ENCODE measurements at regions not wholly inside any gene's neighbourhood (a gene's known extent, or its start where the extent isn't known, plus 50 kb on each side); places are given as distances from the start of the nearest gene placed in this dataset.

DNA sequence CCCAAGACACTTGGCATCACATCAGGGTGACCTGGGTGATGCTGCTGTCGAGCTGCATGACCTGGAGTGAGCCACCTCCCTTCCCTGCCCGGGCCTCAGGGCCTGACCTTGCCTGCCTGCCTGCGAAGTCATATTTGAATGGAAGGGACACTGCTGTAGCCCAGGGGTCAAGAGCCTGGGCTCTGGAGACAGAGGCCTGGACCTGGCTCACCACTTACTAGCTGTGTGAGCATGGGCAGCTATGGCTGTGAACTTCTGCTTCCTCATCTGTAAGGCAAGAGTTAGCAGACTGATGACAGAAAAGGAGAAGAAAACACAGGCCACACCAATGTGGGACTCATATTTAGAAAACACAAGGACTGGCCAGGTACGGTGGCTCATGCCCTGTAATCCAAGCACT lies 118.7 kb downstream of the ZFP36L2 start:
- Histone ChIP-seq H3K36me3 (ENCODE audit: control insufficient read depth in 2 of 2, insufficient read depth in 2 of 2, low read length in 2 of 2) (no peaks in the 10 kb centered on the region), H3K27ac (ENCODE audit: low read depth in 2 of 2, low read length in 2 of 2) (peak overlapping the region; percentile 58 to 75), H3K9me3 (ENCODE audit: control insufficient read depth in 2 of 2, low read length in 2 of 2) (no peaks in the 10 kb centered on the region), H3K9ac (ENCODE audit: low read depth in 1 of 2, low read length in 2 of 2) (peak overlapping the region in 1 of 2 donors; percentile 8), H3K27me3 (ENCODE audit: control insufficient read depth in 2 of 2, insufficient read depth in 2 of 2, low read length in 2 of 2) (no peaks in the 10 kb centered on the region), H3K4me3 (ENCODE audit: low read length in 2 of 2) (no peak overlapping the region), H3K4me1 (ENCODE audit: control insufficient read depth in 2 of 2, insufficient read depth in 2 of 2, low read length in 2 of 2) (peaks cover 18 to 27% of the 10 kb centered on the region in 2 donors)

DNA sequence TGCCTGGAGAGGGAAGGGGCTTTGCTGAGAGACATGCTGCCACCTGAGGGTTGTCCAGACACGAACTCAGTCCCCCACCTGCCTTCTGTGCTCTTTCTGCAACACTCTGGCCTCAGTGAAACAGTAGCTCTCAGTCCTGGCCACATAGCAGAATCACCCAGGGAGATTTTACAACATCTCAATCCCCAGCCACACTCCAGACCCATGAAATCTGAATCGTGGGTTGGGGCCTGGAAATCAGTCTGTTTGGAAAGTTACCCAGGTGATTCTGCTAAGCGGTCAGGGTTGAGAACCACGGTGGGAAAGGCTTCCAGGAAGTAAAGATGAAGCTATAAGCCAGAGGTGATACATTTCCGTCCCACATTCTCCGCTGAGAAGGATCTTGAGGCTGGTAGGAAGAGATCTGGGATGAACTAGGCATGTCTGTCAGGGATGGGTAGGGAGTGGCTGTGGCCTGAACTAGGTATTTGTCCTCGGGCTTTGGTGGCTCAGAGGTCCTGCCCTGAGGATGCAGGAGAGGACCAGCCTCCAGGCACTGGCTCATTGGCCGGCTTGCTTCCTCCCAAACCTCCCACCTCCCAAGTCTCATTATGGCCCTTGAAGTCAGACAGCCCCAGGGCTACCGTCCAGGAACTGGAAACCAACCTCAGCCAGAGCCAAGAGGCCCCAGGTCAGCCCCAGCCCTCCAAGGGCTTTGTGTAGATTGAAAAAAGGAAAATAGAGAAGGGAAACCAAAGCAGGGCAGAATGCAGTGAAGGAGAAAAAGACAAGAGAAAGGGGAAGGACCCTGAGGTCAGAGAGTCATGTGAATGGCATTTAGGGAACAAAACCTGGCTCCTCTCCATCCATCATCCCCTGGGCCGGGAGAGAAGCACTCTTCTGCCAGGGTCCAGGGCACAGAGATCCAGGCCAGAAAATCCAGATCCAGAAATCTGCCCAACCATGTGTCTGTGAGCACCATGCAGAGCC lies 119.6 kb downstream of the ZFP36L2 start:
- Histone ChIP-seq H3K4me1 (ENCODE audit: control insufficient read depth in 2 of 2, insufficient read depth in 2 of 2, low read length in 2 of 2) (peaks cover 19 to 27% of the 10 kb centered on the region in 2 donors), H3K9me3 (ENCODE audit: control insufficient read depth in 2 of 2, low read length in 2 of 2) (no peaks in the 10 kb centered on the region), H3K4me3 (ENCODE audit: low read length in 2 of 2) (no peak overlapping the region), H3K27me3 (ENCODE audit: control insufficient read depth in 2 of 2, insufficient read depth in 2 of 2, low read length in 2 of 2) (no peaks in the 10 kb centered on the region), H3K9ac (ENCODE audit: low read depth in 1 of 2, low read length in 2 of 2) (peak overlapping the region; percentile 10 to 34), H3K27ac (ENCODE audit: low read depth in 2 of 2, low read length in 2 of 2) (peak overlapping the region; percentile 72 to 75), H3K36me3 (ENCODE audit: control insufficient read depth in 2 of 2, insufficient read depth in 2 of 2, low read length in 2 of 2) (no peaks in the 10 kb centered on the region)

DNA sequence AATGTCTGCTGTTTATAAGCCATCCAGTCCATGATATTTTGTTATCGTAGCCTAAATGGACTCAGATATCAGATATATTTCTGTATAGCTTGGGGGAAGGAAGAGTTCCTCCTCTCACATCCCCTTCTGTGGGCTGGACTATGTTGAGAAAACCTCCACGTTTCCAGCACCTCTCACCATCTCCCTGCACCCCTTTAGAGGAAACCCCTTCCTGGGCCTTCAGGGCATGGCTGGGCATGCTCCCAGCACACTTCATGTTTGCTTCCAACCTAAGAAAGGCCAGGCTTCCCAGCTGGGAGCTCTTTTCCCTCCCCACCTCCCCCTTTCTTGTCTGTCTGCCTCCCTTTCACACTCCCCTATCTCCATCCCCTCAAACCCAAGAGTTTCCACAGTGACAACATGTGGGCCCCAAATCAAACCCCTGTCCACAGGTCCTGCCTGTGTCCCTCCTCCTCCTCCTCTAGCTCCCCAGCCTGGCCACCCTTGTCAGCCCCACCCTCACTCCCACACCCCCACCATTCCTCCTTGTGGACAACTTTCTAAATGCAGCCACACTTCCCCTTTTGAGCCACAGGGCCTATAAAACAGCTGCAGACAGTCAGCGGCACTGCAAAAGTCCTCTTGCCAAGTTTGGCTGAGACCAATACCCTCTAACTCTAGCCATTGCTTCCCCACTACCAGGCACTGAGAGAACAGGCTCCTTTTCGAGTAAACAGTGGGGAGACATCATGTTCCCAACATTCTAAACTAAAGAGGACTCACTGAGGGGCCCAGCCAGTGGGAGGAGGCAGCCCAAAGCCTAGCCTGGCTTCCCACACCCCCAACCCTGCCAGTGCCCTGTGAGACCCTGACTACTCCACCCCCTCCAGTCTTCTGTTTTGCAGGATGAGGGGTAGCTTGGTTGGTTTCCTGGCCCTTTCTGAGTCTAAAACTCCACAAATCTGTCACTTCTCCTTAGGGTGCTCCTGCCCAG lies 120.5 kb downstream of the ZFP36L2 start:
- no peaks in the 10 kb centered on the region for H3K27me3 ChIP-seq (ENCODE audit: control insufficient read depth in 2 of 2, insufficient read depth in 2 of 2, low read length in 2 of 2)
- peak overlapping the region; percentile 72 to 75 for H3K27ac ChIP-seq (ENCODE audit: low read depth in 2 of 2, low read length in 2 of 2)
- H3K9me3 ChIP-seq (ENCODE audit: control insufficient read depth in 2 of 2, low read length in 2 of 2) = no peaks in the 10 kb centered on the region
- H3K9ac ChIP-seq (ENCODE audit: low read depth in 1 of 2, low read length in 2 of 2) = peak overlapping the region; percentile 39 to 43
- H3K4me1 ChIP-seq (ENCODE audit: control insufficient read depth in 2 of 2, insufficient read depth in 2 of 2, low read length in 2 of 2) = peaks cover 22 to 29% of the 10 kb centered on the region in 2 donors
- H3K4me3 ChIP-seq (ENCODE audit: low read length in 2 of 2) = no peak overlapping the region
- H3K36me3 ChIP-seq (ENCODE audit: control insufficient read depth in 2 of 2, insufficient read depth in 2 of 2, low read length in 2 of 2) = no peaks in the 10 kb centered on the region

DNA sequence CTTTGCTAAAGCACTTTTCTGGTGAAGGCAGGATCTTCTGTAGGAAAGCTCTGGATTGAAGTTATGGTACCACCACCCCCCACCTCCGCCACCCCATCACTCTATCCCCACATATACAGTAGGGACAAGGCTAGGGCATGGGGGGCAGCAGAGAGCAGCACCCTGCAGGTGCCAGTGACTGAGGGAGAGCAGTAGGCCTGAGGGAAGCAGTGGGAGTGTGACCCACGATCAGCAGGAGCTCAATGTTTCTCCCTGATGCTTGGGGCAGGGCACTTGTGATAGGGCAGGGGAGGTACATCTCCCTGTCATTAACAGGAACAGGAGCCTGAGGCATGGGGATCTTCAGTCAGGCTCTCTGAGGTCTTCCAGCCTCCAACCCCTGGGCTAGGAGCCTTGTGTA lies 121.6 kb downstream of the ZFP36L2 start:
- H3K4me3 ChIP-seq (ENCODE audit: low read length in 2 of 2) = no peak overlapping the region
- peak overlapping the region; percentile 49 to 72 for H3K27ac ChIP-seq (ENCODE audit: low read depth in 2 of 2, low read length in 2 of 2)
- no peaks in the 10 kb centered on the region for H3K36me3 ChIP-seq (ENCODE audit: control insufficient read depth in 2 of 2, insufficient read depth in 2 of 2, low read length in 2 of 2)
- no peaks in the 10 kb centered on the region for H3K27me3 ChIP-seq (ENCODE audit: control insufficient read depth in 2 of 2, insufficient read depth in 2 of 2, low read length in 2 of 2)
- H3K9me3 ChIP-seq (ENCODE audit: control insufficient read depth in 2 of 2, low read length in 2 of 2) = no peaks in the 10 kb centered on the region
- no peak overlapping the region for H3K9ac ChIP-seq (ENCODE audit: low read depth in 1 of 2, low read length in 2 of 2)
- peaks cover 22 to 25% of the 10 kb centered on the region in 2 donors for H3K4me1 ChIP-seq (ENCODE audit: control insufficient read depth in 2 of 2, insufficient read depth in 2 of 2, low read length in 2 of 2)

DNA sequence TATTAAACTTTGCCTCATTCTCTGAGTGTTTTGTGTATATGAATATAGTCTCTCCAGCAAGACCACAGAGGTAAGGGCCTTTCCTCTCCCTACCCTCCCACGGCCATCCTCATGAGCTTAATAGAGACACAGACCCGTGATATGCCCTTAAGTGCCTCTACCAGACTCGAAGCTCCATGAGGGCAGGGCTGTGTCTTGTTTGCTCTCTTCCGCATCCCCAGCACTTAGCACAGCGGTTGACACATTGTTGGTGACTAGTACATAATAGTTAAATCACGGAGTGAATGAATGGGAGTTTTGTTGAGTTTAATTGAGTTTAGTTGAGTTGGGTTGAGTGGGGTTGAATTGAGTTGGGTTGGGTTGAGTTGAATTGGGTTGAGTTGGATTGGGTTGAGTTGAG lies 122.3 kb downstream of the ZFP36L2 start:
- peaks cover 22 to 25% of the 10 kb centered on the region in 2 donors for H3K4me1 ChIP-seq (ENCODE audit: control insufficient read depth in 2 of 2, insufficient read depth in 2 of 2, low read length in 2 of 2)
- H3K27ac ChIP-seq (ENCODE audit: low read depth in 2 of 2, low read length in 2 of 2) = no peak overlapping the region

DNA sequence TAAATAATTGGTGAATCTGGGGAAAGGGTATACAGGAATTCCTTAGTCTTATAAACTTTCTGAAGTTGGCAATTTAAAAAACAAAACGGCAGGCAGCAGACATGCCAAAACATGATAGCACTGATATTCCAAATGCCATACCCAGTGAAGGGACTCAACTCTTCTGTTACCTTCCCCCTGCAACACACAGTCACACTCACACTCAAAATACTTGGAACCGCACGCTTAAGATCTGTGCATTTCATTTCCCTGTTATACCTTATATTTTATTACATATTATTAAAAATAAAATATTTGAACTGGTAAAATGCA lies 123.4 kb downstream of the ZFP36L2 start:
- no peaks in the 10 kb centered on the region for H3K9me3 ChIP-seq (ENCODE audit: control insufficient read depth in 2 of 2, low read length in 2 of 2)
- H3K27me3 ChIP-seq (ENCODE audit: control insufficient read depth in 2 of 2, insufficient read depth in 2 of 2, low read length in 2 of 2) = no peaks in the 10 kb centered on the region
- no peaks in the 10 kb centered on the region for H3K36me3 ChIP-seq (ENCODE audit: control insufficient read depth in 2 of 2, insufficient read depth in 2 of 2, low read length in 2 of 2)
- peak overlapping the region; percentile 70 to 73 for H3K27ac ChIP-seq (ENCODE audit: low read depth in 2 of 2, low read length in 2 of 2)
- H3K4me3 ChIP-seq (ENCODE audit: low read length in 2 of 2) = no peak overlapping the region
- H3K4me1 ChIP-seq (ENCODE audit: control insufficient read depth in 2 of 2, insufficient read depth in 2 of 2, low read length in 2 of 2) = peaks cover 22% of the 10 kb centered on the region in 2 donors
- no peak overlapping the region for H3K9ac ChIP-seq (ENCODE audit: low read depth in 1 of 2, low read length in 2 of 2)

More for the DNA sequence above, 122.3 kb downstream of the ZFP36L2 start:
- no peaks in the 10 kb centered on the region for H3K9me3 ChIP-seq (ENCODE audit: control insufficient read depth in 2 of 2, low read length in 2 of 2)
- no peak overlapping the region for H3K9ac ChIP-seq (ENCODE audit: low read depth in 1 of 2, low read length in 2 of 2)
- H3K4me3 ChIP-seq (ENCODE audit: low read length in 2 of 2) = no peak overlapping the region
- no peaks in the 10 kb centered on the region for H3K36me3 ChIP-seq (ENCODE audit: control insufficient read depth in 2 of 2, insufficient read depth in 2 of 2, low read length in 2 of 2)
- H3K27me3 ChIP-seq (ENCODE audit: control insufficient read depth in 2 of 2, insufficient read depth in 2 of 2, low read length in 2 of 2) = no peaks in the 10 kb centered on the region

DNA sequence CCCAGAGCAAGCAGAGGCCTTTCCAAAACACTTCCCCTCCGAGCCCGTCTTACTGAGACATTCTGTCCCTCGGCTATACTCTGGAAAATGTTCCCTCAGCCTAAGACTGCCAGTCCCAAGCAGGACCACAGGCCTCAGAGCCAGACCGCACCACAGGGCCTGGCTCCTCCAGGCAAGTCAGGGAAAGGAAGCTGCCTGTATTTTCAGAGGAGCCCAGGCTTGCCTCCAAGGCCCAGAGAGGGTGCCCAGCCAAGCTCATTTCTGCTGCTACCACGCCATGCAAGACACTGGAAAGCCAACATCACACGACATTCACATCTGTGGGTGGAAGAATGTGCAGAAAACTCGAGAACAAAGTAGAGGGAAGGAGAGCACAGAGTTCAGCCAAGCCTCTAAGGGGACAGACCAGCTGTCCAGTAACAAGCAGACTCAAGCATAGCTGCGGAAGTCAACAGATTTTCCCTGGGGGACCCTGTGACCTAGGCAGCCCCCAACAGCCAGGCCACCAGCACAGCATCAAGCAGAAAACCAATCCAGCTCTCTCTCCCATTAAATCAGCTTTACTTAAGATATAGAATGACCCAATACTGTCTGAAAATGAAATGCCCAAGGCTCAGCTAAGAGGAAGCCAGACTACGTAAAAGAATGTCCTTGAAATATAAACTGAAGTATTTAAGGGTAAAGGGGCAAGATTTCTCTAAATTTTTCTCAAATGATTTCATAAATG lies 123.9 kb downstream of the ZFP36L2 start:
- Histone ChIP-seq H3K4me1 (ENCODE audit: control insufficient read depth in 2 of 2, insufficient read depth in 2 of 2, low read length in 2 of 2) (peaks cover 22% of the 10 kb centered on the region in 2 donors), H3K9me3 (ENCODE audit: control insufficient read depth in 2 of 2, low read length in 2 of 2) (no peaks in the 10 kb centered on the region), H3K27me3 (ENCODE audit: control insufficient read depth in 2 of 2, insufficient read depth in 2 of 2, low read length in 2 of 2) (no peaks in the 10 kb centered on the region), H3K9ac (ENCODE audit: low read depth in 1 of 2, low read length in 2 of 2) (peak overlapping the region in 1 of 2 donors; percentile 60), H3K36me3 (ENCODE audit: control insufficient read depth in 2 of 2, insufficient read depth in 2 of 2, low read length in 2 of 2) (no peaks in the 10 kb centered on the region), H3K4me3 (ENCODE audit: low read length in 2 of 2) (no peak overlapping the region), H3K27ac (ENCODE audit: low read depth in 2 of 2, low read length in 2 of 2) (peak overlapping the region; percentile 70 to 73)

DNA sequence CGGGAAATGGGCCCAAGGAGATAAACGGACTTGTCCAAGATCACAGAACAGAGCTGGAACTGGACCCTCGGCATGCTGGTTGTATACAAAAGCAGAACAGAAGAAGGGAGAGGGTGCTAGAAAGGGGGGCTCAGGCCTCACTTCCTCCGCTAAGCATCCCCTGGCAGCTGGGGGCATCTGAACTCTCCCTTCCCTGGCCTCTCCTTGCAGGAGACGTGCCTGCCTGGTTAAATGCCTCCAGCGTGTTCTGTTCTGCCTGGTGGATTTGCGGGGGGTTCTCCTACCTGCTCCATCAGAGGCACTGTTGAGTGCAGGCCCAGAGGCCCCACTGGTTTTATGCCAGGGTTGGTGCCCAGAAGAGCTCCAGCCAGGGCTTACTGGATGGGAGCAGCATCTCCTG lies 124.7 kb downstream of the ZFP36L2 start:
- H3K36me3 ChIP-seq (ENCODE audit: control insufficient read depth in 2 of 2, insufficient read depth in 2 of 2, low read length in 2 of 2) = no peaks in the 10 kb centered on the region
- peak overlapping the region in 1 of 2 donors; percentile 60 for H3K9ac ChIP-seq (ENCODE audit: low read depth in 1 of 2, low read length in 2 of 2)
- no peaks in the 10 kb centered on the region for H3K27me3 ChIP-seq (ENCODE audit: control insufficient read depth in 2 of 2, insufficient read depth in 2 of 2, low read length in 2 of 2)
- H3K4me3 ChIP-seq (ENCODE audit: low read length in 2 of 2) = no peak overlapping the region
- H3K4me1 ChIP-seq (ENCODE audit: control insufficient read depth in 2 of 2, insufficient read depth in 2 of 2, low read length in 2 of 2) = peaks cover 16% of the 10 kb centered on the region in 2 donors
- H3K9me3 ChIP-seq (ENCODE audit: control insufficient read depth in 2 of 2, low read length in 2 of 2) = no peaks in the 10 kb centered on the region
- H3K27ac ChIP-seq (ENCODE audit: low read depth in 2 of 2, low read length in 2 of 2) = peak overlapping the region; percentile 70 to 73

DNA sequence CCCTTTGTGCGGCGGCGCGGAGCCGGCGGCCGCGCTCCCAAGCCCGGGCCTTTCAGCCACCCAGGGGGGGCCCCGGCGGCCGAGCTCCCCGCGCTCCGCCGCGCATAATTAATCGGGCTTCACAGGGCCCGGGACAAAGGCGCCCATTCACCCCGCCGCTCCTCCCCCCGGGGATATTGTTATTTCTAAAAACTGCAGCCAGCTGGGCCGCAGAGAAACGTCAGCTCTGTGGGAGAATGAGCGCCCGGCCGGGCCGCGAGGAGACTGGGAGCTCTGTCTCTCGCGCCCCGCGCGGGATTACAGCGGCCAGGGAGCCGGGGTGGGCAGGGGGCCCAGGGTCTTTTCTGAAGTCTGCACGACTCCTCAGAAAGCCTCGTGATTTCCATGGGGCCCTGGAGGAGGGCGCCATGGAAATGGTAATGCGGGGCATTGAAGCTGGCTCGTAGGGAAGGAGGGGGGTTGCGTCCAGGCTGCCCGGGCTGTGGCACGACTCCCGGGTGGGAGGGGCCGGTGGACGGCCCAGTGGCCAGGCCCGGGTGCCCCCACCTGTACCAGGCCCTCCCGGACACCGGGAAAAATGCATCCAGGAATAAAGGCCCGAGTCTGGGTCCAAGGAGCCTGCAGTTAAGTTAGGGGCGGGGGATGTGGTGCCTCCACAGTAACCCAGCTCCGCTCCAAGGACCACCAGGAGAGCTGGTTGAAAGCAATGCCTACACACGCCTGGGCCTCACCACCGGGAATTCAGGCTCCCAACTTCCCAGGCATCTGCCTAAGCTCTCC lies 125.3 kb downstream of the ZFP36L2 start:
- peaks cover 9 to 10% of the 10 kb centered on the region in 2 donors for H3K4me1 ChIP-seq (ENCODE audit: control insufficient read depth in 2 of 2, insufficient read depth in 2 of 2, low read length in 2 of 2)
- peak overlapping the region; percentile 70 to 73 for H3K27ac ChIP-seq (ENCODE audit: low read depth in 2 of 2, low read length in 2 of 2)
- peak overlapping the region in 1 of 2 donors; percentile 60 for H3K9ac ChIP-seq (ENCODE audit: low read depth in 1 of 2, low read length in 2 of 2)
- no peaks in the 10 kb centered on the region for H3K36me3 ChIP-seq (ENCODE audit: control insufficient read depth in 2 of 2, insufficient read depth in 2 of 2, low read length in 2 of 2)
- H3K4me3 ChIP-seq (ENCODE audit: low read length in 2 of 2) = peak overlapping the region in 1 of 2 donors; percentile 18
- H3K27me3 ChIP-seq (ENCODE audit: control insufficient read depth in 2 of 2, insufficient read depth in 2 of 2, low read length in 2 of 2) = no peaks in the 10 kb centered on the region
- H3K9me3 ChIP-seq (ENCODE audit: control insufficient read depth in 2 of 2, low read length in 2 of 2) = no peaks in the 10 kb centered on the region

All from mucosa of rectum (tissue), 2 donors.